Stimulated activated naive CD8-positive, alpha-beta T cell treated with anti-CD3 and anti-CD28 coated beads, Interleukin-15, Interleukin-2, amounts not matched to agents 100 U/mL and 50 U/mL, for 24 hours (primary cell): ENCODE measurements at regions not wholly inside any gene's neighbourhood (a gene's known extent, or its start where the extent isn't known, plus 50 kb on each side); places are given as distances from the start of the nearest gene placed in this dataset.

Experiments used
- ATAC-seq: fragments of 150-1000 bp; cut with Tn5 transposase; one replicate; pipeline ENCODE4 v1.10.0; 2021
- DNase-seq: peaks from one replicate; pipeline ENCODE4 v3.0.0; 2021

DNA sequence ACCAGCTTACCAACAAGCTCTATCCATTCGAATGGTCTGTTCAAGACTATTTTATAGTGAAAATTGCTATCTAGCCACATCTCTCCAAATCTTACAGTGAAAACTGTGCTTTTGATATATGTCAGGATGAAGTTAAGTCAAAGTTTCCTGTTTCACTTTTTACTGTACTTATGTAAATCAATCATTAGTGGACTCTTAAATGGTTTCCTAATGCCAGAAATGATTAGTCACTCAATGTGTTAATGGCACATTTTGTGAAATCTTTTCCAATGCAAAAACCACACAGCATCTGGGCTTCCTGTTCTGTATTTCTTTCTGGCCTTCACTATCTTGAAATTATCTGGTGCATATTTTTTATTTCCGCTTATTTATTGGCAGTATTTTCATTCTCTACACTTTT lies 87.3 kb upstream of the STEAP1B start:
- DNase-seq (no peak), ATAC-seq (peak; percentile 47)

DNA sequence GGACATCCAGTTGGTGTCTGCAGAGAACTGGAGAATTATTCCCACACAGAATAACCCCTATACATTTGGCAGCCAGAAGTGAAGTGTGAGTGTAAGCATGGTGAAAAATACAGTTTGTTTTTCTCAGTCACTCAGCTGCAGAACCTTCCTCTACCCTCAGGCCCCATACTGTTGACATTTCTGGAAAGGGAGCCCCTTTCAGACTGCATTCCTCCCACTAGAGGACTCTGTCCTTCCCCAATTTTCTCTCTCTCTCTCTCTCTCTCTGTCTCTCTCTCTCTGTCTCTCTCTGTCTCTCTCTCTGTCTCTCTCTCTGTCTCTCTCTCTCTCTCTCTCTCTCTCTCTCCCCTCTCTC lies 86.8 kb upstream of the STEAP1B start:
- DNase-seq (no peak), ATAC-seq (no peak)

DNA sequence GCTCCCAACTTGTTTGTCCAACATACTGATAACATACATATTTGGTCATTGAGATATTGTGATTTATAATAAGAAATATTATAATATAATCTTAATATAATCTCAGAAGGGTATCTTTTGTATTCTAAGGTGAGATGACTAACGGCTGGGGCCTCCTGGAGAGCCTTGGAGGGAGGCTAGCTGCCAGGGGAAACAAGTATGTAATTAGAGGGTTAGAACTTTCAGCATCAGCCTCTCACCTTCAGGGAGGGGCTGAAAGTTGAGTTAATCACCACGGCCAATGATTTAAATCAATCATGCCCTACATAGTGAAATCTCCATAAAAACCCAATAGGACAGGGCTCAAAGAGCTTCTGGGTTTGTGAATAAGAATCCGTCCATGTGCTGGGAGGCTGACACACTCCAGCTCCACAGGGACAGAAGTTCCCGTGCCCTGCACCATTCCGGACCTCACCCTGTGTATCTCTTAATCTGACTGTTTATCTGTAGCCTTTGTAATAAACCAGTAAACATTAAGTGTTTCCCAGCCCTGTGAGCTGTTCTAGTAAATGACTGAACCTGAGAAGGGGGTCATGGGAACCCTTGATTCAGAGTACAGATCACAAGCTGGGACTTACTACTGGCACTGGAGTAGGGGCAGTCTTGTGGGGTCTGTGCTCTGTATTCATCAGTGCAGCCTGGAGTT lies 86.3 kb upstream of the STEAP1B start:
- DNase-seq = no peak
- peak; percentile 40 for ATAC-seq

DNA sequence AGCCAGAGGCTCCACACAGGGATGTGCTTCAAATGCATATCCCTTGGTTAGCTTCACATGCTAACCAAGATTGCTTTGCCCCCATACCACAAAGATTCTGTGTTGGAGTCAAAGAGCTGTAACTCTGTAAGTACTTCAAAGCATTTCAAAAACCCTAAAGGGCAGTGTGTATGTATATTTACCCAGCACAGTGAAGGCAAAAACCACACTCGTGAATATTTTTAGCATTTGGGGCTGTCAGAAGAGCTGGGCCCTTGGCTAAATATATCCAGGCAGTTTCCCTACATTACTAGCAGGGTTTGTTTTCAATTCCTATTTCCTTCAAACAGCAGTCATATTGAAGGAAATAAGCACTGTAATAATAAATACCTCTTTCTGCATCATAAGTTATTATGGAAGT lies 84.2 kb upstream of the STEAP1B start:
- DNase-seq (no peak), ATAC-seq (peak; percentile 53)

DNA sequence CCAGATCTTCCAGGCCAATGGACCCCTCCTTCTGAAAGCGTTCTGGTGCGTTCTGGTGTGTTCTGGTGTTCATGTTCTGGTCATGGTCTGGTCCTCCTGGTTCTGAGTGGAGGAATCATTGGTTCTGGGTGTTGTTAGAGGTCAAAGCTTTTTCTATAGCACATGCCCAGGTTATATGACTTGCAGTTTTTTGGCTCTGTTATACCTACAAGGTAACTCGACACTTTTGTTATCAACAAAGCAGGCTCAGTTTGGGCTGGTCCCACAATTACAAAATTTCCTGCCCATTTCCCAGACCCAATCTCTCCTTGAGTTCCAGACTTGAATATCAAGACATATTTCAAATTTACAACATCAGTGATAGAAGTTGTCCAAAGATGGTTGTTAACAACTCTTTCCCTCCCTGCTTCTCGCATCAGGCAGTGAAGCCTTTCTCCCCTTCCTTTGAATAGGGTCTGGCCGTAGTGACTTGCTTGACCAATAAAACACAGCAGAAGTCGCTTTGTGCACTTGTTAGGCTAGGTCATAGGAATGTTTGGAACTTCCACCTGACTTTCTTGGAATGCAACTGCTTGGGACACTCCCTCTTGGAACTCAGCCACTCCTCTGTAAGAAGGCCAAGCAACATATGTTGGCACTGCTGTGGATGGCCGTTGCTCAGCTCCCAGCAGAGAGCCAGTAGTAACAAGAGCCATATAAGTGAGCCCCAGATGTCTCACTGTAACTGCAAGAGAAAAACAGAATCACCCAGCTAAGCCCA lies 83.1 kb upstream of the STEAP1B start:
- DNase-seq (no peak), ATAC-seq (no peak)

DNA sequence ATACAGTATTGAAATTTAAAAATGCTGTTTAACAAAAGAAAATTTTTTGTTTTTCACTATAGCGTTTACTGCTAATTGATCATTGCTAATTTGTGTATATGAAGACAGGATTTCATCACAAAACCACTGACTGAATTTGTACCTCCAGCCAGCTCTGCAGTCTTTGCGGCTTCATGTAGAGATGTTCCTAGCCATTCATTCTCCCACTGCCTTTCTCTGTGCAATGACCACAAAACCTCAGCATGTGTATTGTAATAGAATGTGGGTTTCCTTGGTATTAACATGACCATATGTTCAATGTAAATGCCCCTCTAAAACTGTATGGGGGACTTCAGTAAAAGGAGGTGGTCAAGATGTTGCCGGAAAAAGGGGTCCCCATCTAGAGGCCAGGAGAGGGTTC lies 81.1 kb upstream of the STEAP1B start:
- no peak for DNase-seq
- peak; percentile 26 for ATAC-seq

DNA sequence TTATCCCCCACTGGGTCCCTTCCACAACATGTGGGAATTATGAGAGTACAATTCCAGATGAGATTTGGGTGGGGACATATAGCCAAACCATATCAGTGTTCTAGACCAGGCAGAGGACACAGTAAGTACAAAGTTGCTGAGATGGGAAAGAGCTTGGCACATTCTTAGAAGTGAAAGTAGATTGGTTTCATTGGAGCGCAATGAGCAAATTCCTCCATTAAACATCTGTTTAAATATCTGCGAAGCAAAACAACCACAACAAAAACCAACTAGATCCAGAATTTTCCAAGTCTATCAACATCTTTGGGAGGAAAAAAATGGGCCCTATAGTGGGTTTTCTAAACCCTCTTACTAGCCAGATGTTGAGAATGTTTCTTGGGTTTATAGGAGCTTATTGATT lies 80.0 kb upstream of the STEAP1B start:
- ATAC-seq (no peak), DNase-seq (no peak)

DNA sequence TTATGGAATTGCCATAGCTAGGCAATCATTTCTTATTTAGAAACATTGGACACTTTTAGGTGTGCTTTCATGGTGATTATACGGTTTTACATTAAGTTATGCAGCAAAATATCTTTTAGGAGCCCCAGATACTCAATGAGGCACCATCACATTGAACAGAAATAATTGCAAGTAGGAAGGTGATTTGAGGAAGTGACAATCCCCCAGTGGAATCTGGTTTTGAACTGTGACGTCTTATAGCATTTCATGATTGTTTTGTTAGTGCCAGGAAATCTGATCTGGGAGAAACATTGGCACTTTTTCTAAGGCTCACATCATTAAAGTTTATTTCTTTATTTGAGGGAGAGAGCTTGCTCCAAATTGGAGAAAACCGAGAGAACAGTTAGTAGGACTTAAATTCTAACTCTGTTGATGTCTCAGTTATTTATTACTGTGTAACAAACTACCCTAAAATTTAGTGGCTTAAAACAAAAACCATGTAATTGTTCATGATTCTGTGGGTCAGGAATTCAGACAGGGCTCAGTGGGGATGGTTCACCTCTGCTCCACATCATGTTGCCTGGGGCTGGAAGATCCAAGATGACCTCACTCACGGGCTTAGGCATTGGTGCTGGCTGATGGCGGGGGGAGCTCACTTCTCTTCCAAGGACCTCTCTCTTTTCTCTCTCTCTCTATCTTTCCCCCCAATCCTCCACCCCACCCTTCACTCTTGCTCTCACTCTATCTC lies 78.2 kb upstream of the STEAP1B start:
- ATAC-seq (no peak), DNase-seq (no peak)

DNA sequence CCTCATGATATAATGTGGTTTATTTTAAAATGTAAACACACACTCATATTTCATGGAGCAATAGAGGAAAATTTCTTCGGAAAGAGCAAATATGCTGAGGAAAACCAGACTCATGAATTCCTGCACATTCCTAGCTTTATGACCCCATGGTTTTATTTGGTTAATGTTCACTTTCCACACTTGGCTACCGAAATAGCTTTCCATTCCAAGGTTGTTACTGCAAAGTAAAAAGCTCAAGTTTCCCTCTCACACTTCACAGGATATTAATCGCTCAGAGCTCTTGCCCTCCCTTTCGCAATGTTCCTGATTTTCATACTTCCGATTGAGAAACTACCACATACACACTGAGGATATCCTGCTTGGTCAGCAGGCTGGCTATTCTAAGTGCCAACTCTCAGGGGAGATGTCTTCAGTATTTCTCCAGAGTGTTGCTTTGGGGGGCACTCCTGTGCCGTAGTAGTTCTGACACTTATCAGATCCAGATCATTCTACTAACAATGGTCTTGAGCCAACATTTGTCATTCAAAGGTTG lies 77.5 kb upstream of the STEAP1B start:
- ATAC-seq (no peak), DNase-seq (no peak)

DNA sequence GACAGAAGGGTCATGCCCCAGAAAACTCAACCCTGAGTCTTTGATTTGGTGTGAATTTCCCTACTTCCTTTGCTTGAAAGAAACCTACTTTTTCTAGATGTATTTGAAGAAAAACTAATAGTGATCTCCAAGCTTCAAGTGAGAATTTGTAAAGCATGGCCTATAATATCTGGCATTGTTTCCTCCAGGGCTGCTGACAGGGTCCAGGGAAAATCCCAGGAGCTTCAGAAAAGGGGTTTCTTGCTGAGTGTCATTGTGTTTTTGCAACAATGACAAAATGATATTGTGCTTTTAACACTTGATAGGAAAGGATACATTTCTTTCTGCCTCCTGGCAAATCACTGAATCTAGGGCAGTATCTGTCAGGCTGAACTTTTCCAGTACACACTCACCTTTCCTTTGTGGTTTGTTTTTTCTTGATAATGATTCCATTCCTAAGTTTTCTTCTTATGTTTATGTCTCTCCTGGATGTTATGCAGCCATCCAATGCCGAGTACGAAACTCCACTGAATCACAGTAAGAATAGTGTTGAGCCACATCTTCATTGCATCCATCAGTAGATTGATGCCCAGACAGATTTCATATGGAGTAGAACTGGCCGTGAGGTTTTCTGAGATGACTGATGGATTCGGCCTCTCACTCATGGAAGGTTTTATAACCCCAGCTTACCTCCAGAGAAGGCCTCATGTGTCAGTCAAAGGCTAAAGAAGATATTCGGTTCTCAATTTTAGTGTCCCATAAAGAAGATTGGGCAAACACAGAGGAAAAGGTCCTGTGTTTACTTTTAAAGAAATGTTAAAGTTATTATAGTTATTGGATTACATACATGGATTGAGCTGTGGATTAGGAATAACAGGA lies 76.9 kb upstream of the STEAP1B start:
- DNase-seq (no peak), ATAC-seq (no peak)

DNA sequence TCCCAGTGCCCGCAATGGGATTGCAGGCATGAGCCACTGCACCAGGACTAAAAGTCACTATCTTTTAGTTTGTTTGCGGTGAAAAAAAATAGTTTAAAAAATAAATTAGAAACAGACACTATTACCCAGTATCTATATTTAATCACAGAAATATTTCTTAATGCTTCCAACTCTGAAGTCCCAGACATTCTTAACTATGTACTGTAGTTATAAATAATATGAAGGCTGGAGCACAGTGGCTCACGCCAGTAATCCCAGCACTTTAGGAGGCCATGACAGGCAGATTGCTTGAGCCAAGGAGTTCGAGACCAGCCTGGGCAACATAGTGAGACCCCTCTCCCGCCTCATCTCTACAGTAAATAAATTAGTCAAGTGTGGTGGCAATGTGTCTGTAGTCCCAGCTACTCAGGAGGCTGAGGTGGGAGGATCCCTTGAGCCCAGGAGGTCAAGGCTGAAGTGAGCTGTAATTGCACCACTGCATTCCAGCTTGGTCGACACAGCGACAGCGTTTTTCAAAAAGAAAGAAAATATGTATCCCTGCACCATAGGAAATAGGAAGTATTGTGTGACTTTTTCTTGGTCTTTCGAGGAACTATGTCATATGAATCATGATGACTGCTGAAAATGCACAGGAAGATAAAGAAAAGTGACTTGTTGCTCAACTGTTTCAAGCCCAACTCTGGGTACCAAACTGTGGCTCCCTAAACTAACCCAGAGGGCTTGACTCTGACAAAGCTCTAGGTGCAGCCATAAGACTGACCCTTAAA lies 74.9 kb upstream of the STEAP1B start:
- DNase-seq = no peak
- ATAC-seq = no peak

DNA sequence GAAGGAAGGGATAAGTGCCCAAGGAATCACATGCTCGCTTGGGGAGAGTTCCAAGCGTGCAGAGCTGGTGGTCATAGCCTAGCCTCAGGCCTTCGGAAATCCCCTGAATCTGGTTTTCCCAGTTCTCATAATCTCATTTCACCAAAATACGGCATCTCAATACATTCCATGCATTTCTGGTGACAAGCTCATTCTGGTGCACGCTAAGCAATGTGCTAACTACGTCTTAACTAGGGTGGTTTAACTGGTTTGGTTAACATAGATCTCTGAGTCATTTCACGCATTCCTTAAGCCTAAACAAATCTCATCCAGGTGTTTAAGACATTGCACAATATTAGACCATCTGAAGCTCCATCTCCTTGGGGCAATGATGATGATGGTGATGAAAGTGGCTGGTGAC lies 72.9 kb upstream of the STEAP1B start:
- DNase-seq (no peak), ATAC-seq (no peak)

DNA sequence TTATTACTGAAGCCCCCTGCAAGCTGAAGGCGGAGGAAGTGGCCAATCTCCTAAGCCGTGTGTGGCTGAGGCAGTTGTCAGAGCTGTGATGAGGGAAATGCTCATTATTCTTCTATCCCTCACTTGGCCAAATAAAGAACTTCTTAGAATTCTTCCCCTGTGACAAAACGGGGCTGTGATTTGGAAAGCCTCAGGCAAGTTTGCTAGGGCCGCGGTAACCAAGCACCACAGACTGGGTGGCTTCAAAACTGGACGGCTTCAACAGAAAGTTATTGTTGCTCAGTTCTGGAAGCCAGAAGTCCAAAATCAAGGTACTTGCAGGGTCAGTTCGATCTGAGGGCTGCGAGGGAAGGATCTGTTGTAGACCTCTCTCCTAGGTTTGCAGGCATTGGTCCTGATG lies 72.3 kb upstream of the STEAP1B start:
- no peak for ATAC-seq
- no peak for DNase-seq

DNA sequence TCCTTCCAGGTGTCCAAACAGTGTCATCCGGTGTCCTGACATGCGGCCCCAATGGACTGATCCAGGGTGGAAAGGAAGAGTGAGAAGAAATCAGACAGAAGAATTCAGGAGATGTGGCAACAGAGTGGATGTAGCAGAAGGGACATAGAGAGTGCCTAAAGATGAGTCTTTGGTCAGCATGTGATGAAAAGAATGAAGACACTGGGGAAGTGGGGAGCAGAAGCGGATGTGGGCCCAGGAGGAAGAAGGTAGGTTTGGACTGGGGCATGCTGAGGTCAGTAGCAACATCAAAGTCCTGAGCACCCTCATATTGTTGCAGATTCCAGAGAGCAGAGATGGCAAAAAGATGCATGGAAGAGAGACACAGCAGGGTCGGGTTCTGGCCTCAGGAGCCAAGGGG lies 71.8 kb upstream of the STEAP1B start:
- no peak for ATAC-seq
- no peak for DNase-seq

DNA sequence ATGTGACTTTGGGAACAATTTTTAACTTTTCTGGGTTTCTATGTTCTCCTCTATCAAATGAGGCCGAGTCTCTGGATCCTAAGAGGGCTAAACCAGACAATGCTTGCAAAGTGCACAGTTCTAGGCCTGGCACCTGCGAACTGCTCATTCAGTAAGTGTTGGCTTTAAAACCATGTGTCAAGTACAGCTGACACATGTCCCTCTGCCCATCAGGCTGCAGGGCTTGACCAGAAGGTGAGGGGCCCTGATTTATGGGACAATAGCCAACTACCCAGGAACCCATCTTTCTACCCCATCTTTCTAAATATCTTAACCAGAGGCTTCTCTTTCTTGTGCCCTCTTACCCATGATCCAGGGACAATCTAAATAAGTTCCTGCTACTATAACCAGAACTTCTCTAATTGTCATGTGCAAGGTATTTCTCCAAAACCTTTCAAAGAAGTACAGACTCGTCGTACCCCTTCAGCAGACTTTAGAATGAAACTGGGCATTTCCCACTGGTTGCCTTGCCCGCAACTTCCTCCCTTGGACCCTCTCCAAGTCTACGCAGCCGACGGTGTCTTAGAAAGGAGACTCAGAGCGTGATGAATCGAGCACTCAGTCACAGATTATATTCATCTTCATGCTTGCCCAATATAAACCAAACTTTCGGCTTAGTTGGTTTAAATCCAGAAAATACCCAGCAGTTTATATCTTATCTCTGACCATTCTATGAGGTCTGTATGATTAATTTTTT lies 69.8 kb upstream of the STEAP1B start:
- peak; percentile 35 for ATAC-seq
- peak; percentile 27 for DNase-seq

DNA sequence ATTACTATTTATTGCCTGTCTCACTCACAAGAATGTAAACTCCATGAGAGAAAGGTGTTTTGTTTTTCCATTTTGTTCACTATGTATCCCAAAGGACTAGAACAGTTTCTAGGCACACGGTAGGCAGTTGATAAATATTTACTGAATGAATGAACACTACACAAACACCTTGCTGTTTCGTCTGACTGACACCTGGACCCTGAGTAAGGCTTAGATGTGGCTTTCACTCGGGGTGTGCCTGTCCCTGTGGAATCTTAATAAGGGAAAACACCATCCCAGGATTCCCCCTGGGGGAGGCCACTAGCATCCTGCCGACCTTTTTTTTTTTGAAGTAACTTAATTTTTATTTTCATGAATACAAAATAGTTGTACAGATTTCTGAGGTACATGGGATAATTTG lies 66.6 kb upstream of the STEAP1B start:
- DNase-seq (no peak), ATAC-seq (no peak)

DNA sequence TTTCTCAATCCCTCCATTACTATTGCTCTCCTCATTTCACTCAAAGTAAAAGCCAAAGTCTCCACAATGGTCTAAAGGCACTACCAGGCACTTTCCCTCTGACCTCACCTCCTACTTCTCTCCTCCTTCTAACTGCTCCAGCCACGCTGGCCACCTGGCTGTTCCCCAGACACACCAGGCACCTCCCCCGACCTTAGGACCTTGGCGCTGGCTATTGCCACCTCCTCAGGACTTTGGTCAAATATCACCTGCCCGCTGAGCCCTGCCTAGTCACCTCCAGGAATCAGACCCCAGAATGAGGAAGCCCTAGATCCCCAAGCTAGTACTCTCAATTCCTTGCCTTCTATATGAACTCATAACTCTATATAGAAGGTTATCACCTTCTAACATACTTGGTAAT lies 66.2 kb upstream of the STEAP1B start:
- ATAC-seq (no peak), DNase-seq (no peak)

DNA sequence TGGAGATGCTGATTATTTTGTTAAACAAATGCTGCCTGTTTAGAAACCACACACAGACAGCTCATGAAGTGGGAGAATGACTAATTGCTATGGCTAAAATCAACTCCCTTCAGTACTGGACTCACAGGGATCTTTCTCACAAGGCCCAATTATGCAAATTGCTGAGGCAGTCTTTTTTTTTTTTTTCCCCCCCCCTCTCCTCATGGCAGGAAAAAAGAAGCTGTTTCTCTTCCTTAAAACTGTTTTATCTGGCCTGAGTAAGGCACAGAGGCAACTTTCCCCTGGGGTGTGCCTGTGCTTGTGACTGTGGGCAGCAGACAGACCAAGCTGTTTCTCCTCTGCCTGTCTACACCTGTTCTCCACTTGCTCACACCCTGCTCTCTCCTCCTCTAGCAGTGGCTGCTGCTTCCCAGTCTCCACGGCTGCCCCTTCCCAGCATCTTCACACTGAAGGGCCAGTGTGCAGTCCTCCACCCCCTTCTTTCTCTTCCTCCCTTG lies 65.4 kb upstream of the STEAP1B start:
- peak; percentile 25 for ATAC-seq

DNA sequence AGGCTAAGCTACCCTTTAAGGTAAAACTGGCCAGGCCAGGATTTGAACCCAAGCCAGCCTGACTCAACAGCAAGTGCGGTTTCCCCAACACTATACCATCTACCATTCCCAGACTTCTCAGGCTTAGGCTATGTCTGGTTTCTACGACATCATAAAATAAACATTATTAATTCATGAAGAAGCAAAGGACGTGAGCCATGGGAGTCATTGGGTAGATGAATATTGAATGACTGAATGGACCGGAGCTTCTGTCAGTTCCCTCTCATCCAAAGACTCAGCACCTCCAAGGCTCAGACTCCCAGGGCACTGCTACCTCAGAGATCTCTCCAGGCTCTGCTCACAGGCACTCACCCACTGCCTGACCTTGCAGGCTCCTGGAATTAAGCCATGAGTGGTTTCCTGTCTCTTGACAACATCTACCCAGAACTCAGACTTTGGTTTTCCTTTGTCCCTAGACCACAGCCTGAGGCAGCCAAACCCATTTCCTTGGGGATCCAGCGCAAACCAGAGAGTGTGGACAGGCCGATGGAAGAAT lies 64.6 kb upstream of the STEAP1B start:
- no peak for DNase-seq
- ATAC-seq = no peak

More for the DNA sequence above, 65.4 kb upstream of the STEAP1B start:
- DNase-seq = no peak

DNA sequence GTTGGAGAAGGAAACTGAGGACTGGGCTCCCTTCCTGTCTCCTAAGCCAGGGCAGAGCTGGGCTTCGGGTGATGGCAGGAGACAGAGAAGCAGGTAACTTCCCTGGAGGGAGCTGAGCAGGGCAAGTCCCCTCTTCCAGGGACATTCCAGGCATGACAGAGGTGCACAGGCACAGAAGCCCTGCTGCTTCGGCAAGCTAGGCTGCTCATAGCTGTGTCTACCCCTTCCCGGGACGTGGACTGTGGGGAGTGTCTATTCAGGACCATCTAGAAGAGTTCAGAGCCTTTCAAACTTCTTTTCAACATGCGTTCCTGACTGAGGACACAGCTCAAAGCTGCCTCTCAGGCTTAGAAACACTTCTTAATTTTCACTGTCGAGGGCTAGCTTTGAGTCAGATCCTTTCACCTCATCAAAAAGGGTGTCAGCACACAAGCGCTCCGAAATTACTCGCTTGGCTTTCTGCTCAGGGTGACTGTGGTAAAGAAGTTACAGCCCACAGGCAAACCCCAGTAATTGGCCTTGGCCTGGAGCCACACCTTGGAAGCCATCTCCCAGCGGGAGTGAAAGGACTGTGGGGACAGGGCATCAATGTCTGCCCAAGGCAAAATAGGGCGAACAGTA lies 63.7 kb upstream of the STEAP1B start:
- peak; percentile 21 for DNase-seq
- peak; percentile 62 for ATAC-seq
